GM18502 (cell line): ENCODE measurements at regions not wholly inside any gene's neighbourhood (a gene's known extent, or its start where the extent isn't known, plus 50 kb on each side); places are given as distances from the start of the nearest gene placed in this dataset.
"Not testable (repeated sequence)": the region's sequence is repeated elsewhere in the genome, so short reads cannot be mapped to it uniquely, and the experiment has no call there.

Experiments used
- ATAC-seq: cut with Tn5 transposase; IDR thresholded peaks from one replicate; pipeline ENCODE4 v1.9.1; 2021; ENCODE audit warnings: mild to moderate bottlenecking; ENCODE audit not compliant: unreplicated experiment, poor library complexity

GRCh38 chr4:26062215-26062614 is 148.2 kb downstream of the SMIM20 start:
- no peak for ATAC-seq

GRCh38 chr4:26064009-26064408 is 150.0 kb downstream of the SMIM20 start:
- ATAC-seq = not testable (repeated sequence)

GRCh38 chr4:26065833-26066232 is 151.8 kb downstream of the SMIM20 start:
- ATAC-seq = no peak

- ATAC-seq = no peak
Measured at GRCh38 chr4:26067035-26067434, 153.0 kb downstream of the SMIM20 start.

GRCh38 chr4:26069218-26069617 is 155.2 kb downstream of the SMIM20 start:
- peak; percentile 75 for ATAC-seq

GRCh38 chr4:26071688-26072087 is 157.7 kb downstream of the SMIM20 start:
- no peak for ATAC-seq

- no peak for ATAC-seq
Measured at GRCh38 chr4:26073886-26074560, 160.0 kb downstream of the SMIM20 start.

- peak; percentile 82 for ATAC-seq
Measured at GRCh38 chr4:26074712-26075430, 160.9 kb downstream of the SMIM20 start.

- no peak for ATAC-seq
Measured at GRCh38 chr4:26075583-26075982, 161.6 kb downstream of the SMIM20 start.

- ATAC-seq = peak; percentile 76
Measured at GRCh38 chr4:26076000-26076587, 162.1 kb downstream of the SMIM20 start.

- ATAC-seq = no peak
Measured at GRCh38 chr4:26076896-26077295, 162.9 kb downstream of the SMIM20 start.

GRCh38 chr4:26077756-26078155 is 163.7 kb downstream of the SMIM20 start:
- no peak for ATAC-seq

- no peak for ATAC-seq
Measured at GRCh38 chr4:26080870-26081628, 167.0 kb downstream of the SMIM20 start.

GRCh38 chr4:26081795-26082498 is 167.9 kb downstream of the SMIM20 start:
- ATAC-seq = no peak

- no peak for ATAC-seq
Measured at GRCh38 chr4:26082565-26082964, 168.5 kb downstream of the SMIM20 start.

GRCh38 chr4:26083987-26084386 is 170.0 kb downstream of the SMIM20 start:
- peak; percentile 73 for ATAC-seq

GRCh38 chr4:26084414-26084813 is 170.4 kb downstream of the SMIM20 start:
- no peak for ATAC-seq

GRCh38 chr4:26085551-26085950 is 171.5 kb downstream of the SMIM20 start:
- ATAC-seq = no peak

GRCh38 chr4:26086621-26087441 is 172.8 kb downstream of the SMIM20 start:
- ATAC-seq = no peak
